GM12891 (cell line): ENCODE measurements at regions not wholly inside any gene's neighbourhood (a gene's known extent, or its start where the extent isn't known, plus 50 kb on each side); places are given as distances from the start of the nearest gene placed in this dataset.
"Not testable (repeated sequence)": the region's sequence is repeated elsewhere in the genome, so short reads cannot be mapped to it uniquely, and the experiment has no call there.

ENCODE experiments used
- DNase-seq: peaks from one replicate; pipeline ENCODE4 v3.0.0; 2011; ENCODE audit warnings: low spot score; ENCODE audit not compliant: insufficient read length
- FAIRE-seq: peaks from 2 replicates; lab custom pipeline; 2011; peaks lifted over from hg19 to GRCh38; lab: Jason Lieb, UNC
- PAX5 ChIP-seq: IDR thresholded peaks from 2 replicates; pipeline ENCODE4 v1.6.1; 2011; ENCODE audit warnings: low read length, moderate library complexity, mild to moderate bottlenecking; ENCODE audit not compliant: insufficient read depth, severe bottlenecking
- POLR2A ChIP-seq: IDR thresholded peaks from 2 replicates; pipeline ENCODE4 v1.6.1; 2011; ENCODE audit warnings: low read depth, low read length, control low read depth
- POLR2AphosphoS5 ChIP-seq: IDR thresholded peaks from 2 replicates; pipeline ENCODE4 v1.6.1; 2011; ENCODE audit warnings: low read depth, low read length, control low read depth
- POU2F2 ChIP-seq: IDR thresholded peaks from 2 replicates; pipeline ENCODE4 v1.6.1; 2011; ENCODE audit warnings: low read depth, mild to moderate bottlenecking, control low read depth, low read length, moderate library complexity
- SPI1 ChIP-seq: IDR thresholded peaks from 2 replicates; pipeline ENCODE4 v1.6.1; 2011; ENCODE audit warnings: low read depth, low read length, control low read depth
- TAF1 ChIP-seq: IDR thresholded peaks from 2 replicates; pipeline ENCODE4 v1.6.1; 2011; ENCODE audit warnings: low read depth, low read length, control low read depth

DNA sequence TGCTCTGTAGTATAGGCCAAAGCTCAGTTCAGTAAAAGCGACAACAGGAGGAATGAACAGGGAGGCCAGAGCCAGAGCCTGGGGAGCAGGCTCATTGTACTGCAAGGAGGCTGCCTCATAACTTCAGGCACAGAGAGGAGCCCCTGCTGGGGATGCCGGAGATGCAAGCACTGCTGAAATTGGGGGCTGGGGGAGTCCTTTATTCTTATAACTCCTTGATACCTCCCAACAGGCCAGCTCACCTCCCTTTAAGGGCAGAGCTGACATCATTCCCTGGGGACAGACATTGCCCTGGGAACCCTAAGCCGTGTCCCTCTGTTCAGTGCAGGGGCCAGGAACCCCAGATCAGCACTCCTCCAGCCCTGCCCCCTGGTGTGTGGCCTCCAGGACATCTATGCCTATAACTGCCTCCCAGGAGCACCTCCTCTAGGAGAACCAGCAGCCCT lies 83.8 kb upstream of the MRPS22 start:
- DNase-seq (no peak), FAIRE-seq (no peak)

GRCh38 chr3:139260793-139261736 lies 82.8 kb upstream of the MRPS22 start:
- no peak for TF ChIP-seq POLR2A
- FAIRE-seq (no peak), DNase-seq (no peak)

More for the DNA sequence above, 83.8 kb upstream of the MRPS22 start:
- TF ChIP-seq TAF1 (no peak), POU2F2 (no peak), SPI1 (no peak), PAX5 (no peak), POLR2A (no peak), POLR2AphosphoS5 (no peak)

DNA sequence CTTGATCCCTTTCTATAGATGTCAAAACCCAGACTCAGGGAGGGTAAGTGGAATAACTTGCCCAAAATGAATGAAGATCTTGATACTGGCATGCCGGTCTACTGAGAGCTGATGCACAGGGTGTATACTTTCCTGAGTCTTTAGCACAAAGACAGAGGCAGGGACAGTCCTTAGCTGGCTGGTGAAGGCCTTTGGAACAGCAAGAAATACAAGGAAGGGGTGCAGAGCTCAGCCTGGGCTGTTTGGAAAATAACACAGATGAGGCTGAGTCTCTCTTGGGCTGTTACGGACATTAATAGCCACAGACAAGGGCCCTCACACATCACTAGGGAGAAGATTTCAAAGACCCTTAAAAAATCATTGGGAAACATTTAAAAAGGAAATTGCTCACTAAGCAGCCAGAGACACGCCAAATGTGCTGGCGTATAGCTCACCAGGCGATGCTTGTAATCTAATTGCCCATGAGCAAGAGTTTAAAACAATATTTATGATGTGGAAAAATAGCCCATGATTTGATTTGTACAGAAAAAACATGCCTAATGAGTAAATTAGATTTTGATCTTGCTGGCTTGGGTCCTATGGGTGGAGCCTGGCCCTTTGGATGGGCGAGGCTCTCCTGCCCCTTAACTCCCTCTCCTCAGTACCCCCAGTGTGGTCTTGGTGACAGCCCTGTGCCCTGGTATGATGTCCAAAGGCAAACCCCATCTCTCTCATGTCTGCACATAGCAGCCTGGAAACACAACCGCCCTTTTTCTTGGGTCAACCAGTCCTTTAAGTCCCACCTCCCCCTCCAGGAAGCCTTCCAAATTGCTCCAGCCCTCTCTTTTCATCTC lies 81.8 kb upstream of the MRPS22 start:
- TF ChIP-seq TAF1 (no peak), POLR2A (no peak), POU2F2 (no peak), PAX5 (no peak), SPI1 (no peak), POLR2AphosphoS5 (no peak)
- no peak for FAIRE-seq
- DNase-seq = no peak

GRCh38 chr3:139263798-139264197 lies 80.0 kb upstream of the MRPS22 start:
- no peak for FAIRE-seq
- no peak for TF ChIP-seq POLR2AphosphoS5
- no peak for TF ChIP-seq SPI1
- DNase-seq = no peak

- FAIRE-seq = no peak
- TF ChIP-seq POLR2A = no peak
- TF ChIP-seq POLR2AphosphoS5 = no peak
- no peak for TF ChIP-seq PAX5
- no peak for TF ChIP-seq TAF1
- TF ChIP-seq SPI1 = no peak
- TF ChIP-seq POU2F2 = no peak
Observed at GRCh38 chr3:139264375-139264774, 79.4 kb upstream of the MRPS22 start.

DNA sequence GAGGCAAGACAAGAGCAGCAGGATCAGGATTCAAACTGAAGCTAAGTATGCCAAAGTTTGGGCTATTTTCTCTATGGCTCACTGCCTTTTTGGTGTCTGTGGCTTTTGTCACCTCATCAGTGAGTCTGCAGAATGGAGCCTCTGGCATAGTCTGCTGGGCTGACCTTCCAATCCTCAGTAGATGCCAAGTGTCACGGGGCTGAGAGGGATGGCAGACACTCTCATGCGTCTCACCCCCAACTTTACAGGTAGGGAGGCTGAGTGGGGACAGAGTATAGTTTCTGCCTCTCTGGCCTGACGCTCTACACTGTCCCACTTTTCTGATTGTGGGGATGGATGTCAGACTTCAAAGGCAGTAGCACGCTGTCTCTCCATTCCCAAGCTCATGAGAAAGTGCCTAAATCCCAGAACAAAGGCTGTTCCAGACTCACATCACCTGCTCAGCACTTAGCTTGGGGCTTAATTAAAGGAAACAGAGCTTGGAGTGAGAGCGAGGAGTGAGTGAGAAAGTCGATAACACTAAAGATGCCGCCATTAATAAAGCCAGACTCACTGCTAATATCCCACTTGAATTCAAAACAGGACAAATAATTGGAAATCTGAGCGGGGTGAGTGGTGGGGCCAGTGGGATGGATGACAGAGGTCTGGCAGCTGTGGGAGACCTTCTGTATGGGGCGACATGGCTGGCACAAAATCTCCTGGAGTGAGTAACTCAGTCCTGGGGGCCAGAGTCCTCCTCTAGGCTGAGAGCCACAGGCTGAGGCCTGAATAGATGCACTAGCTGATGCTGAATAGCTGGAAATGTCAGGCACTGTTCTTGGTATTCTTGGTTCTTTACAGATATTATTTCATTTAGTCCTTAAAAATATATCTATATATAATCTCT lies 78.4 kb upstream of the MRPS22 start:
- FAIRE-seq = no peak
- no peak for DNase-seq
- no peak for TF ChIP-seq POU2F2
- TF ChIP-seq TAF1 = no peak
- TF ChIP-seq POLR2A = no peak
- TF ChIP-seq PAX5 = no peak
- no peak for TF ChIP-seq SPI1
- TF ChIP-seq POLR2AphosphoS5 = no peak

More at GRCh38 chr3:139264375-139264774, 79.4 kb upstream of the MRPS22 start:
- no peak for DNase-seq

GRCh38 chr3:139267300-139268246 lies 76.2 kb upstream of the MRPS22 start:
- TF ChIP-seq POU2F2 (no peak), POLR2AphosphoS5 (no peak), PAX5 (no peak), POLR2A (no peak), TAF1 (no peak), SPI1 (no peak)
- FAIRE-seq (no peak), DNase-seq (no peak)

DNA sequence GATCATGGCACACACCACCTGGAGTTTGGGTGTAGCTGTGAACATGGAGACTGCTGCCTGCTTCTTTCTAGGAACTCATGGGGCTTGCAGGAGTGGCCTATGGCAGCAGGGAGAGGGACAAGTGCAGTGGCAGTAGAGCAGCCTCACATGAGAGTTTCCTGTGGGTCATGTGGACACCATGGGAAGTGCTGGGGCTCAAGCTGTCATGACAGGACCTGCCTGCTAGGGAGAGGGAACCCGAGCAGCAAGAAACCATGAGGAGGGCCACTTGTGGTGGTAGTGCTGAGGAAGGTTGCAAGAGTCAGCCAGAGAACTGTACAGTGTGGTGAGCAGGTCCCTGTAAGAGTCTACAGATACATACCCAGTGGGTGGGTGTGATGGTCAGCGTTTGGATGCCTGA lies 73.8 kb upstream of the MRPS22 start:
- TF ChIP-seq POU2F2 = no peak
- no peak for TF ChIP-seq POLR2A
- no peak for TF ChIP-seq PAX5
- no peak for TF ChIP-seq TAF1
- TF ChIP-seq POLR2AphosphoS5 = no peak
- no peak for TF ChIP-seq SPI1
- FAIRE-seq (no peak), DNase-seq (no peak)

DNA sequence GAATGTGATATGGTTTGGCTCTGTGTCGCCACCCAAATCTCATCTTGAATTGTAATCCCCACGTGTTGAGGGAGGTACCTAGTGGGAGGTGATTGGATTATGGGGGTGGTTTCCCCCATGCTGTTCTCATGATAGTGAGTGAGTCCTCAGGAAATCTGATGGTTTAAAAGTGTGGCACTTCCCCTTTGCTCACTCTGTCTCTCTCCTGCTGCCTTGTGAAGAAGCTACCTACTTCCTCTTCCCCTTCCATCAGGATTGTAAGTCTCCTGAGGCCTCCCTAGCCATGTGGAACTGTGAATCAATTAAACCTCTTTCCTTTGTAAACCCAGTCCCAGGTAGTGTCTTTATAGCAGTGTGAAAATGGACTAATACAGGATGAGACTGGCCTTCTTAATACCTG lies 73.2 kb upstream of the MRPS22 start:
- DNase-seq, FAIRE-seq: not testable (repeated sequence)
